ENCODE measurements at regions not wholly inside any gene's neighbourhood (a gene's known extent, or its start where the extent isn't known, plus 50 kb on each side); places are given as distances from the start of the nearest gene placed in this dataset.
"Not testable (repeated sequence)": the region's sequence is repeated elsewhere in the genome, so short reads cannot be mapped to it uniquely, and the experiment has no call there.

DNA sequence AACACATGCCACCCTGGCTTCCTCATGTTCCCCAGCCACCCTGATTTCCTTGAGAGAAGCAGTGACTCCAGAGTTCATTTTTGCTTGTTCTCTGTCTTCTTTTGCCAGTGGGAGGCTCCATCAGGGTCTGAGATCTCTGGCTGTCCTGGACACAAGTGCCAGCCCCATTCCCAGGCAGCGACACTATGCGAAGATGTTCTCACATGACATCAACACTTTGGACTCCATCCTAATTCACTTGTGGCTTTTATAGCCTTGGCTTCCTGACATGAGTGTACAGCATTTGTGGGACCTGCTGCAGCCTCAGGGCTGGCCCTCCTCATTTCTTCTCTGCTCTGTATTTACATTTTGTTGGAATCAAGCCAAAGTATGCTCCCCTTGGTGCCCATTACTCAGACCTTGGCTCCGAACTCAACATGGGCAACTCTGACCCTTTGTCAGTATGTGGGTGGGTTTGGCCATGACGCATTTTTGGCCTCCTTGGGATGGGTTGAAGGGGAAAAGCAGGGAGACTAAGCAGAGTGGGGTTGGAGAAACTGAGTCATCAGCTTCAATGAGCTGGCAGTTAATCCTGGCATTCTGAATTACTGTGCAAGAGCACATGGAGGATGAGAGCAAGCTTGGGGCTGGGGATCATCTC, 119.0 kb upstream of the EEF2KMT start:
- H3K4me3 ChIP-seq (ENCODE audit: low read length): no peak overlapping the region
- TF ChIP-seq, protein P1, sequence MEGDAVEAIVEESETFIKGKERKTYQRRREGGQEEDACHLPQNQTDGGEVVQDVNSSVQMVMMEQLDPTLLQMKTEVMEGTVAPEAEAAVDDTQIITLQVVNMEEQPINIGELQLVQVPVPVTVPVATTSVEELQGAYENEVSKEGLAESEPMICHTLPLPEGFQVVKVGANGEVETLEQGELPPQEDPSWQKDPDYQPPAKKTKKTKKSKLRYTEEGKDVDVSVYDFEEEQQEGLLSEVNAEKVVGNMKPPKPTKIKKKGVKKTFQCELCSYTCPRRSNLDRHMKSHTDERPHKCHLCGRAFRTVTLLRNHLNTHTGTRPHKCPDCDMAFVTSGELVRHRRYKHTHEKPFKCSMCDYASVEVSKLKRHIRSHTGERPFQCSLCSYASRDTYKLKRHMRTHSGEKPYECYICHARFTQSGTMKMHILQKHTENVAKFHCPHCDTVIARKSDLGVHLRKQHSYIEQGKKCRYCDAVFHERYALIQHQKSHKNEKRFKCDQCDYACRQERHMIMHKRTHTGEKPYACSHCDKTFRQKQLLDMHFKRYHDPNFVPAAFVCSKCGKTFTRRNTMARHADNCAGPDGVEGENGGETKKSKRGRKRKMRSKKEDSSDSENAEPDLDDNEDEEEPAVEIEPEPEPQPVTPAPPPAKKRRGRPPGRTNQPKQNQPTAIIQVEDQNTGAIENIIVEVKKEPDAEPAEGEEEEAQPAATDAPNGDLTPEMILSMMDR (conservative IDR thresholded peaks at IDR 0.05; ENCODE audit: low read depth, low read length): no peak
- DNase-seq (ENCODE audit: low read depth): no peak

DNA sequence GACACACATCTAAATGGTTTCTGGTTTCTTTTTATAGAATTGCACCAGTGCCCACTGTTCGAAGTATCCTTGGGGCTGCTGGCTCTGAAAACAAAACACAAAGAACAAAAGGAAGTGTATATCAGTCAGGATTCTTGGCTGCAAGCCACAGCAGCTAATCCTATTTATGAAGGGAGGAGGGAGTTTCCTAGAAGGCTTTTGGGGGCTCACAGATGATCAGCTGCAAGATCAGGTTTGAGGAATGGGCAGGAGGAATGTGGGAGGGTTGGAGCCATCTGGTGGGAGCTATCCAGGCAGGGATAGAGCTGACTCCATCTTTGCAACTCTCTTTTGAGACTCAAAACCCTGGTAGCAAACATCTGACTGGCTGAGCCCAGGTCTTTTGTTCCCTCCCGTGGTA, 118.3 kb upstream of the EEF2KMT start:
- no peak for DNase-seq (ENCODE audit: low read depth)
- H3K4me3 ChIP-seq (ENCODE audit: low read length): no peak overlapping the region
- TF ChIP-seq, protein P1 (conservative IDR thresholded peaks at IDR 0.05; ENCODE audit: low read depth, low read length): no peak

DNA sequence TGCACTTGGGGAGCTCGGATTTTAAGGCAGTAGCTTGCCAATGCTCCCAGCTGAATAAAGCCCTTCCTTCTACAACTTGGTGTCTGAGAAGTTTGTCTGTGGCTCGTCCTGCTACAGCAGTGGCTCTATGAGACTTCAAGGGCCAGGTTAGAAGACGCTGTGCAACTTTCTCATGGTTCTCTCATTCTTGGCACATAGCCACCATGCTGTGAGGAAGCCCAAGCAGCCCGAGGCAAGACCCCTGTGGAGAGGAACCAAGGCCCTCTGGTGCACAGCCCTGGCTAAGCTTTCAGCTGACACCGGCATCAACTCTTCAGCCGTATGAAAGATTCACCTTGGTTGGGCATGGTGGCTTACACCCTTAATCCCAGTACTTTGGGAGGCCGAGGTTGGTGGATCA, 116.9 kb upstream of the EEF2KMT start:
- TF ChIP-seq, protein P1 (conservative IDR thresholded peaks at IDR 0.05; ENCODE audit: low read depth, low read length): no peak
- no peak for DNase-seq (ENCODE audit: low read depth)

DNA sequence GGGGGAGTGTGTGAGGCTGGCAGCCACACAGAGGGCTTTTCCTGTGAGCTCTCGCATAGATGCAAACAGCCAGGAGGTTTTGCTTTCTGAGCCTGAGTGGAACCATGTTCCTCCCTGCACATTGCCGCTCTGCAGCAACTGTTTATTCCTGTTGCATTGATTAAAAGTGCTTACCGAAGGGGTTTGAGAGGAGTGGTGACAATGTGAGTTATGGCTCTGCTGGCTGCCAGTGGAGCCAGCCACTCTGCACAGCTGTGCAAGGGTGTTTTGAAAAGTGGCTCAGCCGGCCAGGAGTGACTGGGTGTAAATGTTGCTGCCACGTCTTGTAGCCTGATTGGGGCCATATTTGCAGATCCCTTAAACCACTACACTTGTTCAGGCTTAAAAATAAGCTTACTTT, 114.9 kb upstream of the EEF2KMT start:
- DNase-seq (ENCODE audit: low read depth); H3K4me3 ChIP-seq (ENCODE audit: low read length): not testable (repeated sequence)

More for the DNA sequence above, 116.9 kb upstream of the EEF2KMT start:
- no peak overlapping the region for H3K4me3 ChIP-seq (ENCODE audit: low read length)

DNA sequence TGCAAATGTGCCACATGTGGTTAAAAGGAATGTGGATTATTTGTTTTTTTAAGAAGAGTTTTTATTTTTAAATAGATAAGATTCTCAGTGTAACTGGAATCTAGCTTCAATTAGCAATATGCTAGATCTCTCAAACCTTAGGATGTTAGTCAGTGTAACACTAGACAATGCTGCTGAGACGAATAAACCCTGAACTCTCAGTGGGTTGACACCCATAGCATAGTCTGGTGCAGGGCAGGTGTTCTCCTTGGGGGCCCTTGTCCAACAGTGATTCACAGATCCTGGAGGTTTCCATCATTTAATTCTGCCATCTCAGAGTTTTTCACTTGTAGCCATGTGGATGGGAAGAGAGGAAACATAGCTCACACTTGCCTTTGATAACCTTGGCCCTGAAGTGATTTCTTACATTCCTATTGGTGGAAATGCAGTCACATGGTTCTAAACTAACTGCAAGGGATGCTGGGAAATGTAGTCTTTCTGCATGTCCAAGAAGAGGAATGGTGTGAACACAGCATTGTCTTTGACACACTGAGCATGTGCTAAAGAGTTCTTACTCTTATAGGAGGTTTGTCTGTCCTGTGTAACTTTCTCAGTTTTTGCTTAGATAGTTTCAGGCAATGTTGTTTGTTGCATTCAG, 110.4 kb upstream of the EEF2KMT start:
- H3K4me3 ChIP-seq (ENCODE audit: low read length); DNase-seq (ENCODE audit: low read depth): not testable (repeated sequence)

DNA sequence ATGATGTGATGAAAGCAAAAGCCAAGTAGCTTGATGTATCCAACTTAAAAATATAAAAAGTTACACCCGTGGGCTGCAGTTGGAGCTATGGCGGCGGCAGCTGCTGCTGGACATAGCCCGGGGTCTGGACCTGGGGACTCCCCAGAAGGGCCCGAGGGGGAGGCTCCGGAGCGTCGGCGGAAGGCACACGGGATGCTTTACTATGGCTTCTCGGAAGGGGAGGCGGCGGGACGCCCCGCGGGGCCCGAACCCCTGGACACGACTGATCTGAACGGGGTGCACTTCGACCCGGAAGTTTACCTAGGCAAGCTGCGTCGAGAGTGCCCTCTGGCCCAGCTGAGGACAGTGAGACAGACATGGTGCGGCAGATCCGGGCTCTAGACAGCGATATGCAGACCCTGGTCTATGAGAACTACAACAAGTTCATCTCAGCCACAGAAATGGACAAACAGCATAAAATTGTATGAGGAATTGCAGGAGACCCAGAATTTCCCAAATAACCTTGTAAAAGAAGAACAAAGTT, 109.5 kb upstream of the EEF2KMT start:
- no peak for DNase-seq (ENCODE audit: low read depth)
- TF ChIP-seq, protein P1 (conservative IDR thresholded peaks at IDR 0.05; ENCODE audit: low read depth, low read length): no peak
- H3K4me3 ChIP-seq (ENCODE audit: low read length): no peak overlapping the region

DNA sequence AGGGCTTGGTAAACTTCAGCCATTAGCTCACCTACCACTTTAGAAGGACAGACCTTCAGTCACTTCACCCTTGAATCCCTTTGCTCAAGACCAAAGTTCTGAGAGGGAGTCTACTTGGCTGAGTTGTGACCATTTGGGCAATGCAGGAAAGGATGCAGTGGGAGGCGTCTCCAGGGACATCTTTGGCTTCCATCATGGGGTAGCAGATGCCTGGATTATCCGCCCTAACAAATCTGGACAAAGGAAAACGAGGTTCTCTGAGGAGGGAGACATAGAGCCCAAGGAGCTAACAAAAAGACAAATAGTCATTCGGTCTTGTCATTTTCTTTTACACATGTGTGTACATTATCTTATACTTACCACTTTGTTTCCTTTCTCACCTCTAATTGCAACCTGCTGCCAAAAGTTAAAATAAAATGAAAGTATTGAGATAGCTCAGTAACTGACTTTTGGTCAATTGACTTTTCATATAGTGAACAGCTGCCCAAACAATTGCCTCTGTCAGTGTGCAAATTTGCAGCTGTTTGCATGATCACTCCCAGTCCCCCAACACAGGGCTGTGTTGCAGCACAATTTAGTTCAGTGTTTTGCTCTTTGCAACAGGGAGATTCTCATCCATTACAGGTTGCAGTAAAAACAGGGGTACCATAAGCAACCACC, 108.9 kb upstream of the EEF2KMT start:
- TF ChIP-seq, protein P1 (conservative IDR thresholded peaks at IDR 0.05; ENCODE audit: low read depth, low read length): no peak

More for the DNA sequence above, 108.9 kb upstream of the EEF2KMT start:
- no peak for DNase-seq (ENCODE audit: low read depth)
- H3K4me3 ChIP-seq (ENCODE audit: low read length): no peak overlapping the region
